SK-N-SH (cell line): ENCODE measurements at regions not wholly inside any gene's neighbourhood (a gene's known extent, or its start where the extent isn't known, plus 50 kb on each side); places are given as distances from the start of the nearest gene placed in this dataset.

Source experiments
- CTCF ChIA-PET: fragments of 300-600, 350-600 bp; formaldehyde crosslinking; extraction: SDS; loops from one replicate; lab custom pipeline; 2021; lab: Yijun Ruan, JAX
- POLR2A ChIA-PET: fragments of 350-600 bp; sonication (Branson Sonifier 250); formaldehyde crosslinking; extraction: SDS; loops from one replicate; lab custom pipeline; 2020; ENCODE audit warnings: antibody characterized with exemption, inconsistent platforms; lab: Yijun Ruan, JAX
- DNase-seq: peaks from one replicate; pipeline ENCODE4 v3.0.0; 2012
- H2AFZ ChIP-seq: fragments of 200-600 bp; sonication (generic); 2 replicates; pipeline ENCODE4 v1.8.1; 2016; ENCODE audit warnings: antibody characterized with exemption, mild to moderate bottlenecking, low read depth
- H3F3A ChIP-seq: fragments of 200-600 bp; sonication (generic); replicated peaks from 2 replicates; pipeline ENCODE3; 2016; ENCODE audit warnings: antibody characterized with exemption, mild to moderate bottlenecking; ENCODE audit not compliant: insufficient read depth
- H3K27ac ChIP-seq, 2 experiments: fragments of 200-500 bp in 1 of 2; fragments of 200-600 bp in 1 of 2; sonication (Bioruptor generic) in 1 of 2; sonication (generic), shearing (Covaris generic) in 1 of 2; 2 replicates each; pipeline versions ENCODE4 v1.5.1 to v1.6.1; 2014 to 2016; ENCODE audit warnings: low read depth in 2 of 2, inconsistent platforms in 1 of 2, low read length in 1 of 2, mild to moderate bottlenecking in 1 of 2, mixed read lengths in 1 of 2
- H3K27me3 ChIP-seq: fragments of 200-600 bp; sonication (generic), shearing (Covaris generic); 2 replicates; pipeline ENCODE4 v1.6.1; 2016; ENCODE audit warnings: mixed run types; ENCODE audit not compliant: insufficient read depth
- H3K36me3 ChIP-seq, 2 experiments: fragments of 200-500 bp in 1 of 2; fragments of 200-600 bp in 1 of 2; sonication (Bioruptor generic) in 1 of 2; sonication (generic) in 1 of 2; replicated peaks in 1 of 2; 2 replicates each; pipeline versions ENCODE3 to v1.5.1; 2014 to 2016; ENCODE audit warnings: low read length in 1 of 2, mild to moderate bottlenecking in 1 of 2; ENCODE audit not compliant: insufficient read depth in 2 of 2, control insufficient read depth in 1 of 2
- H3K4me1 ChIP-seq, 2 experiments: fragments of 200-500 bp in 1 of 2; fragments of 200-600 bp in 1 of 2; sonication (Bioruptor generic) in 1 of 2; sonication (generic), shearing (Covaris generic) in 1 of 2; 2 replicates each; pipeline versions ENCODE4 v1.5.1 to v1.6.1; 2014 to 2016; ENCODE audit warnings: low read depth in 1 of 2, low read length in 1 of 2, mixed run types in 1 of 2; ENCODE audit not compliant: insufficient read depth in 2 of 2, control insufficient read depth in 1 of 2
- H3K4me2 ChIP-seq: fragments of 200-600 bp; sonication (generic), shearing (Covaris generic); 2 replicates; pipeline ENCODE4 v1.6.1; 2017; ENCODE audit warnings: mixed run types
- H3K4me3 ChIP-seq, 2 experiments: fragments of 200-500 bp in 1 of 2; fragments of 200-600 bp in 1 of 2; sonication (Bioruptor generic) in 1 of 2; sonication (generic), shearing (Covaris generic) in 1 of 2; 2 replicates each; pipeline versions ENCODE4 v1.5.1 to v1.8.1; 2014 to 2016; ENCODE audit warnings: low read depth in 2 of 2, inconsistent platforms in 1 of 2, low read length in 1 of 2, mild to moderate bottlenecking in 1 of 2, mixed read lengths in 1 of 2, moderate library complexity in 1 of 2
- H3K79me2 ChIP-seq: fragments of 200-600 bp; sonication (generic); 2 replicates; pipeline ENCODE4 v1.8.1; 2017; ENCODE audit warnings: mild to moderate bottlenecking; ENCODE audit not compliant: insufficient read depth
- H3K9ac ChIP-seq: fragments of 200-600 bp; sonication (generic); 2 replicates; pipeline ENCODE4 v1.6.1; 2017; ENCODE audit warnings: mixed run types
- H3K9me2 ChIP-seq: fragments of 200-600 bp; sonication (generic); 2 replicates; pipeline ENCODE4 v1.6.1; 2017; ENCODE audit warnings: mixed run types
- H3K9me3 ChIP-seq: fragments of 200-600 bp; sonication (generic); 2 replicates; pipeline ENCODE4 v1.6.1; 2017; ENCODE audit warnings: mixed run types, mild to moderate bottlenecking, moderate library complexity
- H4K20me1 ChIP-seq: fragments of 200-600 bp; sonication (generic); 2 replicates; pipeline ENCODE4 v1.6.1; 2017; ENCODE audit warnings: mild to moderate bottlenecking, mixed run types; ENCODE audit not compliant: insufficient read depth
- CHD2 ChIP-seq: fragments of 150-350 bp; IDR thresholded peaks from 2 replicates; pipeline ENCODE4 v1.6.1; 2018; ENCODE audit warnings: low read length; ENCODE audit not compliant: partially characterized antibody
- ELF1 ChIP-seq: IDR thresholded peaks from 2 replicates; pipeline ENCODE4 v1.4.0; 2012
- EP300 ChIP-seq, 2 experiments: IDR thresholded peaks; 2 replicates each; pipeline versions ENCODE4 v1.4.0 to v1.6.1; 2012; ENCODE audit warnings: borderline replicate concordance in 1 of 2, low read depth in 1 of 2, low read length in 1 of 2
- EZH2phosphoT487 ChIP-seq: fragments of 200-600 bp; sonication (generic); IDR thresholded peaks from 2 replicates; pipeline ENCODE4 v1.6.1; 2017; ENCODE audit warnings: low read depth, mixed run types, mild to moderate bottlenecking, antibody characterized with exemption, moderate library complexity, borderline replicate concordance
- FOSL2 ChIP-seq: IDR thresholded peaks from 2 replicates; pipeline ENCODE4 v1.4.0; 2012; ENCODE audit warnings: low read depth, mild to moderate bottlenecking, moderate library complexity, borderline replicate concordance
- FOXJ3 ChIP-seq: sonication (generic); formaldehyde crosslinking; IDR thresholded peaks from 2 replicates; pipeline ENCODE4 v1.5.1; 2020; ENCODE audit warnings: mild to moderate bottlenecking, missing genetic modification reagents
- FOXM1 ChIP-seq: IDR thresholded peaks from 2 replicates; pipeline ENCODE4 v1.4.0; 2012; ENCODE audit warnings: low read depth, mild to moderate bottlenecking
- MEF2A ChIP-seq: IDR thresholded peaks from 2 replicates; pipeline ENCODE4 v1.4.0; 2012; ENCODE audit warnings: low read depth, borderline replicate concordance
- MXI1 ChIP-seq: IDR thresholded peaks from 2 replicates; pipeline ENCODE4 v1.6.1; 2012; ENCODE audit warnings: mild to moderate bottlenecking, low read depth, low read length, improper control_type of control experiment
- NFIC ChIP-seq: IDR thresholded peaks from 2 replicates; pipeline ENCODE4 v1.4.0; 2012; ENCODE audit warnings: borderline replicate concordance
- NRF1 ChIP-seq: IDR thresholded peaks from 2 replicates; pipeline ENCODE4 v1.6.1; 2012; ENCODE audit warnings: low read depth, mild to moderate bottlenecking, low read length
- POLR2AphosphoS5 ChIP-seq: IDR thresholded peaks from 2 replicates; pipeline ENCODE4 v1.6.1; 2012; ENCODE audit warnings: low read depth, low read length
- RCOR1 ChIP-seq: fragments of 150-350 bp; IDR thresholded peaks from 2 replicates; pipeline ENCODE4 v1.6.1; 2017; ENCODE audit warnings: antibody characterized with exemption, low read length
- RFX5 ChIP-seq: IDR thresholded peaks from 2 replicates; pipeline ENCODE4 v1.6.1; 2012; ENCODE audit warnings: mild to moderate bottlenecking, improper control_type of control experiment, low read length
- TCF12 ChIP-seq: IDR thresholded peaks from 2 replicates; pipeline ENCODE4 v1.4.0; 2012
- TEAD4 ChIP-seq: IDR thresholded peaks from 2 replicates; pipeline ENCODE4 v1.4.0; 2012; ENCODE audit warnings: mild to moderate bottlenecking, borderline replicate concordance; ENCODE audit not compliant: insufficient read depth
- YY1 ChIP-seq: IDR thresholded peaks from 2 replicates; pipeline ENCODE4 v1.4.0; 2012; ENCODE audit warnings: low read depth, mild to moderate bottlenecking
- WGBS: methylation state at CpG from one replicate; pipeline ENCODE4 v1.1.6; 2017; ENCODE audit warnings: low lambda C conversion rate; 5-methylcytosine and 5-hydroxymethylcytosine counted together
- TF ChIP-seq, protein P1 (sequence below): IDR thresholded peaks from 2 replicates; pipeline ENCODE4 v1.4.0; 2012; ENCODE audit warnings: low read depth, borderline replicate concordance
- TF ChIP-seq, protein P2 (sequence below): IDR thresholded peaks from 2 replicates; pipeline ENCODE4 v1.4.0; 2012; ENCODE audit warnings: low read depth, borderline replicate concordance
- TF ChIP-seq, protein P3 (sequence below): fragments of 150-350 bp; IDR thresholded peaks from 2 replicates; pipeline ENCODE4 v1.6.1; 2016; ENCODE audit warnings: mild to moderate bottlenecking, low read depth, low read length
- TF ChIP-seq, protein P4 (sequence below): fragments of 200-600 bp; sonication (generic); IDR thresholded peaks from 2 replicates; pipeline ENCODE4 v1.6.1; 2017; ENCODE audit warnings: antibody characterized with exemption, mild to moderate bottlenecking, moderate library complexity
- TF ChIP-seq, protein P5 (sequence below): fragments of 150-350 bp; IDR thresholded peaks from 2 replicates; pipeline ENCODE4 v1.6.1; 2017; ENCODE audit warnings: antibody characterized with exemption, low read length, low read depth, borderline replicate concordance

DNA sequence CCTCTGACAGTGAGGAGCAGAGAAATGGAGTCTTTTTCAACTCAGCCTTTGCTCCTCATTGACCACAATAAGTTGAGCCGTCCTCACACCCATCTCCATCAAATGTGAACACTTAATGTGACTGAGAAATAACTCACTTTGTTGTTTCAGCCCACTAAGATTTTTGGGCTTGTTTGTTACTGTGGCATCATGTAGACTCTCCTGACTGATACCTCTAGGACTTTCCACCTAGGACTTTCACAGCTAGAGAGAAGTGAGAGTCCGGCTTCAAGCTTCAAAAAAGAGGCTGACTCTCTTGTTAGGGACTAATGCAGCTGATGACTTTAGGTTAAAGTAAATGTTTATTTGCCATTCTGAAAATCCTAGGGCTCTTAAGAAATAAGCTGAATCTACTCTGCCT, 435.0 kb downstream of the TMEM114 start:
- Histone ChIP-seq H2AFZ (no peak overlapping the region), H3K4me3 (no peak overlapping the region), H3K9me3 (no peaks in the 10 kb centered on the region), H3K9ac (no peak overlapping the region), H3K36me3 (no peaks in the 10 kb centered on the region), H3F3A (no peaks in the 10 kb centered on the region), H3K4me1 (no peaks in the 10 kb centered on the region), H3K27me3 (no peaks in the 10 kb centered on the region), H3K79me2 (no peaks in the 10 kb centered on the region), H3K9me2 (no peaks in the 10 kb centered on the region), H3K27ac (no peak overlapping the region), H4K20me1 (no peaks in the 10 kb centered on the region), H3K4me2 (no peak overlapping the region)
- 11% methylated on average over 2 of the region's 2 CpGs for WGBS
- CTCF ChIA-PET, result no interaction called here
- POLR2A ChIA-PET, result no interaction called here
- TF ChIP-seq MXI1 (no peak), ELF1 (no peak), FOSL2 (no peak), EP300 (IDR thresholded peaks at IDR 0.05; ENCODE audit: borderline replicate concordance in 1 of 2, low read depth in 1 of 2, low read length in 1 of 2) (no peak), CHD2 (no peak), FOXJ3 (CRISPR knock-in tag) (no peak), NFIC (no peak), TEAD4 (no peak), EZH2phosphoT487 (no peak), TCF12 (no peak), YY1 (no peak), MEF2A (no peak)
- TF ChIP-seq, protein P1, sequence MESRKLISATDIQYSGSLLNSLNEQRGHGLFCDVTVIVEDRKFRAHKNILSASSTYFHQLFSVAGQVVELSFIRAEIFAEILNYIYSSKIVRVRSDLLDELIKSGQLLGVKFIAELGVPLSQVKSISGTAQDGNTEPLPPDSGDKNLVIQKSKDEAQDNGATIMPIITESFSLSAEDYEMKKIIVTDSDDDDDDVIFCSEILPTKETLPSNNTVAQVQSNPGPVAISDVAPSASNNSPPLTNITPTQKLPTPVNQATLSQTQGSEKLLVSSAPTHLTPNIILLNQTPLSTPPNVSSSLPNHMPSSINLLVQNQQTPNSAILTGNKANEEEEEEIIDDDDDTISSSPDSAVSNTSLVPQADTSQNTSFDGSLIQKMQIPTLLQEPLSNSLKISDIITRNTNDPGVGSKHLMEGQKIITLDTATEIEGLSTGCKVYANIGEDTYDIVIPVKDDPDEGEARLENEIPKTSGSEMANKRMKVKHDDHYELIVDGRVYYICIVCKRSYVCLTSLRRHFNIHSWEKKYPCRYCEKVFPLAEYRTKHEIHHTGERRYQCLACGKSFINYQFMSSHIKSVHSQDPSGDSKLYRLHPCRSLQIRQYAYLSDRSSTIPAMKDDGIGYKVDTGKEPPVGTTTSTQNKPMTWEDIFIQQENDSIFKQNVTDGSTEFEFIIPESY, result no peak
- TF ChIP-seq, protein P2, sequence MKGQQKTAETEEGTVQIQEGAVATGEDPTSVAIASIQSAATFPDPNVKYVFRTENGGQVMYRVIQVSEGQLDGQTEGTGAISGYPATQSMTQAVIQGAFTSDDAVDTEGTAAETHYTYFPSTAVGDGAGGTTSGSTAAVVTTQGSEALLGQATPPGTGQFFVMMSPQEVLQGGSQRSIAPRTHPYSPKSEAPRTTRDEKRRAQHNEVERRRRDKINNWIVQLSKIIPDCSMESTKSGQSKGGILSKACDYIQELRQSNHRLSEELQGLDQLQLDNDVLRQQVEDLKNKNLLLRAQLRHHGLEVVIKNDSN, result no peak
- TF ChIP-seq, protein P3, sequence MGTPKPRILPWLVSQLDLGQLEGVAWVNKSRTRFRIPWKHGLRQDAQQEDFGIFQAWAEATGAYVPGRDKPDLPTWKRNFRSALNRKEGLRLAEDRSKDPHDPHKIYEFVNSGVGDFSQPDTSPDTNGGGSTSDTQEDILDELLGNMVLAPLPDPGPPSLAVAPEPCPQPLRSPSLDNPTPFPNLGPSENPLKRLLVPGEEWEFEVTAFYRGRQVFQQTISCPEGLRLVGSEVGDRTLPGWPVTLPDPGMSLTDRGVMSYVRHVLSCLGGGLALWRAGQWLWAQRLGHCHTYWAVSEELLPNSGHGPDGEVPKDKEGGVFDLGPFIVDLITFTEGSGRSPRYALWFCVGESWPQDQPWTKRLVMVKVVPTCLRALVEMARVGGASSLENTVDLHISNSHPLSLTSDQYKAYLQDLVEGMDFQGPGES, result no peak
- no peak for DNase-seq

DNA sequence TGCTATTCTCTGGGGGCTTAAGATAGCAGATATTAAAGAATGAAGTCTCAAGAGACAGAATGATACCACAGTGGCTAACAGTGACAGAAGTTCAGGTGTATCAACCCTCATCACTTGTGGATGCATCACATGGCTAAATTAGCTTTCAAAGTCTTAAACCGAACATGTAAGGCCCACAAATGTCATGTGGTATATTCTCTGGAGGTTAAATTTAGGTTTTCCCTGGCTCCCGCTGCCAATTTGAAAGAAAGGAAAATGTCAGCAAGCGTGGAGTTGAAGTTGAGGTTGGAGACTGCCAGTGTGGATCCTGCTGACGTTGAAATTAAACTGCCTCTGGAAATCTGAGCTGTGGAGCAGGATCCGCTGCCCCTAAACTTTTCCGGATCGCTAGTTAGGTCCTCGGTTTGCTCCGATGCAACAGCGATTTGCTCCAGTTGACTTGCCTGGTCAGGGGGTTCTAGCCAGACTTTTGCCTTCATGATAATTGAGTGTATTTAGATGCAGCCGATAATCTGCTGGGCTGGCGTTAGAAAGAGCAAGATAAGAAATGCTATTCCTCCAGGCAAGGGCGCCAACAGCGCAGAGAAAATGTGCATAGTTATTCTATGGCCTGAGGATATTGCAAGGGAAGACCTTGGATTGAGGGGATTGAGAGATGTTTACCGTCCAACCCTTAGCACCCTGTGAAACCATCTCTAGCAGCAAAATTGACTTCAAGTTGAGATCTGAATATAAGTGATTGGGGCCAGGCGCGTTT, 443.9 kb downstream of the TMEM114 start:
- H3K27ac ChIP-seq, result no peak overlapping the region
- no peaks in the 10 kb centered on the region for H4K20me1 ChIP-seq
- H3K4me3 ChIP-seq, result no peak overlapping the region
- H3K9me3 ChIP-seq, result no peaks in the 10 kb centered on the region
- H3K4me1 ChIP-seq, result no peaks in the 10 kb centered on the region
- H3K27me3 ChIP-seq, result no peaks in the 10 kb centered on the region
- ChIA-PET CTCF (no interaction called here), POLR2A (no interaction called here)
- H3K79me2 ChIP-seq, result no peaks in the 10 kb centered on the region
- no peaks in the 10 kb centered on the region for H3K9me2 ChIP-seq
- no peak overlapping the region for H2AFZ ChIP-seq
- 26% methylated on average over 17 of the region's 17 CpGs for WGBS
- no peak overlapping the region for H3K9ac ChIP-seq
- no peak overlapping the region for H3K4me2 ChIP-seq
- no peaks in the 10 kb centered on the region for H3F3A ChIP-seq
- DNase-seq, result no peak
- H3K36me3 ChIP-seq, result no peaks in the 10 kb centered on the region
- no peak for TF ChIP-seq POLR2AphosphoS5
- TF ChIP-seq FOSL2, result no peak
- TF ChIP-seq, protein P4, sequence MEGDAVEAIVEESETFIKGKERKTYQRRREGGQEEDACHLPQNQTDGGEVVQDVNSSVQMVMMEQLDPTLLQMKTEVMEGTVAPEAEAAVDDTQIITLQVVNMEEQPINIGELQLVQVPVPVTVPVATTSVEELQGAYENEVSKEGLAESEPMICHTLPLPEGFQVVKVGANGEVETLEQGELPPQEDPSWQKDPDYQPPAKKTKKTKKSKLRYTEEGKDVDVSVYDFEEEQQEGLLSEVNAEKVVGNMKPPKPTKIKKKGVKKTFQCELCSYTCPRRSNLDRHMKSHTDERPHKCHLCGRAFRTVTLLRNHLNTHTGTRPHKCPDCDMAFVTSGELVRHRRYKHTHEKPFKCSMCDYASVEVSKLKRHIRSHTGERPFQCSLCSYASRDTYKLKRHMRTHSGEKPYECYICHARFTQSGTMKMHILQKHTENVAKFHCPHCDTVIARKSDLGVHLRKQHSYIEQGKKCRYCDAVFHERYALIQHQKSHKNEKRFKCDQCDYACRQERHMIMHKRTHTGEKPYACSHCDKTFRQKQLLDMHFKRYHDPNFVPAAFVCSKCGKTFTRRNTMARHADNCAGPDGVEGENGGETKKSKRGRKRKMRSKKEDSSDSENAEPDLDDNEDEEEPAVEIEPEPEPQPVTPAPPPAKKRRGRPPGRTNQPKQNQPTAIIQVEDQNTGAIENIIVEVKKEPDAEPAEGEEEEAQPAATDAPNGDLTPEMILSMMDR, result no peak
- TF ChIP-seq RFX5, result no peak
- TF ChIP-seq NRF1, result no peak
- no peak for TF ChIP-seq CHD2
- TF ChIP-seq, protein P5, sequence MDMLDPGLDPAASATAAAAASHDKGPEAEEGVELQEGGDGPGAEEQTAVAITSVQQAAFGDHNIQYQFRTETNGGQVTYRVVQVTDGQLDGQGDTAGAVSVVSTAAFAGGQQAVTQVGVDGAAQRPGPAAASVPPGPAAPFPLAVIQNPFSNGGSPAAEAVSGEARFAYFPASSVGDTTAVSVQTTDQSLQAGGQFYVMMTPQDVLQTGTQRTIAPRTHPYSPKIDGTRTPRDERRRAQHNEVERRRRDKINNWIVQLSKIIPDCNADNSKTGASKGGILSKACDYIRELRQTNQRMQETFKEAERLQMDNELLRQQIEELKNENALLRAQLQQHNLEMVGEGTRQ, result no peak
- TF ChIP-seq EZH2phosphoT487, result no peak
- TF ChIP-seq RCOR1, result no peak
- no peak for TF ChIP-seq TCF12
- TF ChIP-seq FOXM1, result no peak
- no peak for TF ChIP-seq TEAD4
- no peak for TF ChIP-seq NFIC
- TF ChIP-seq FOXJ3 (CRISPR knock-in tag), result no peak
